ENCODE measurements at regions not wholly inside any gene's neighbourhood (a gene's known extent, or its start where the extent isn't known, plus 50 kb on each side); places are given as distances from the start of the nearest gene placed in this dataset.

GRCh38 chr3:194877291-194878119 is 191.8 kb downstream of the FAM43A start:
- no peak for DNase-seq (ENCODE audit: low spot score)
- no peak overlapping the region for H3K27ac Mint-ChIP-seq (ENCODE audit: unreplicated experiment)

GRCh38 chr3:194879126-194879877 is 193.6 kb downstream of the FAM43A start:
- no peak overlapping the region for H3K4me3 Mint-ChIP-seq (ENCODE audit: unreplicated experiment)
- no peaks in the 10 kb centered on the region for H3K9me3 Mint-ChIP-seq (ENCODE audit: unreplicated experiment)
- no peak for TF ChIP-seq CTCF (IDR thresholded peaks at IDR 0.05; ENCODE audit: unreplicated experiment)
- peaks cover 7% of the 10 kb centered on the region for H3K4me1 Mint-ChIP-seq (ENCODE audit: unreplicated experiment)
- no peak overlapping the region for H3K27ac Mint-ChIP-seq (ENCODE audit: unreplicated experiment)
- H3K36me3 Mint-ChIP-seq (ENCODE audit: low read depth, unreplicated experiment): peaks cover 7% of the 10 kb centered on the region
- H3K27me3 Mint-ChIP-seq (ENCODE audit: unreplicated experiment): peaks cover 11% of the 10 kb centered on the region
- DNase-seq (ENCODE audit: low spot score): no peak

More at GRCh38 chr3:194877291-194878119, 191.8 kb downstream of the FAM43A start:
- no peaks in the 10 kb centered on the region for H3K9me3 Mint-ChIP-seq (ENCODE audit: unreplicated experiment)
- no peak overlapping the region for H3K4me3 Mint-ChIP-seq (ENCODE audit: unreplicated experiment)
- peaks cover 14% of the 10 kb centered on the region for H3K27me3 Mint-ChIP-seq (ENCODE audit: unreplicated experiment)
- peaks cover 9% of the 10 kb centered on the region for H3K4me1 Mint-ChIP-seq (ENCODE audit: unreplicated experiment)
- peaks cover 3% of the 10 kb centered on the region for H3K36me3 Mint-ChIP-seq (ENCODE audit: low read depth, unreplicated experiment)
- no peak for TF ChIP-seq CTCF (IDR thresholded peaks at IDR 0.05; ENCODE audit: unreplicated experiment)

GRCh38 chr3:194879991-194880939 is 194.6 kb downstream of the FAM43A start:
- Mint-ChIP-seq H3K4me3 (ENCODE audit: unreplicated experiment) (no peak overlapping the region), H3K27me3 (ENCODE audit: unreplicated experiment) (peaks cover 11% of the 10 kb centered on the region), H3K36me3 (ENCODE audit: low read depth, unreplicated experiment) (peaks cover 6% of the 10 kb centered on the region), H3K4me1 (ENCODE audit: unreplicated experiment) (peaks cover 5% of the 10 kb centered on the region), H3K27ac (ENCODE audit: unreplicated experiment) (no peak overlapping the region), H3K9me3 (ENCODE audit: unreplicated experiment) (no peaks in the 10 kb centered on the region)
- no peak for DNase-seq (ENCODE audit: low spot score)
- no peak for TF ChIP-seq CTCF (IDR thresholded peaks at IDR 0.05; ENCODE audit: unreplicated experiment)

- Mint-ChIP-seq H3K4me3 (ENCODE audit: unreplicated experiment) (no peak overlapping the region), H3K27me3 (ENCODE audit: unreplicated experiment) (peaks cover 11% of the 10 kb centered on the region), H3K27ac (ENCODE audit: unreplicated experiment) (no peak overlapping the region), H3K4me1 (ENCODE audit: unreplicated experiment) (peaks cover 4% of the 10 kb centered on the region), H3K36me3 (ENCODE audit: low read depth, unreplicated experiment) (peaks cover 4% of the 10 kb centered on the region), H3K9me3 (ENCODE audit: unreplicated experiment) (no peaks in the 10 kb centered on the region)
- TF ChIP-seq CTCF (IDR thresholded peaks at IDR 0.05; ENCODE audit: unreplicated experiment): no peak
- DNase-seq (ENCODE audit: low spot score): no peak
Measured at GRCh38 chr3:194880940-194881925, 195.6 kb downstream of the FAM43A start.

All from endothelial cell (in vitro differentiated cells).